ENCODE measurements at regions not wholly inside any gene's neighbourhood (a gene's known extent, or its start where the extent isn't known, plus 50 kb on each side); places are given as distances from the start of the nearest gene placed in this dataset.

GRCh38 chr20:17875106-17875980 lies 93.3 kb downstream of the SNX5 start (continued):
- TF ChIP-seq ZNF274 (CRISPR knock-in tag; IDR thresholded peaks at IDR 0.05): peak; percentile 21; the same call in 1 of the 2 replicates
- TF ChIP-seq NFE2L2 (IDR thresholded peaks at IDR 0.05; ENCODE audit: low read length): no peak
- TF ChIP-seq RBFOX2 (IDR thresholded peaks at IDR 0.05; ENCODE audit: low read depth, low read length): peak; percentile 65
- no peak for TF ChIP-seq FOXA1 (IDR thresholded peaks at IDR 0.05)
- peak; percentile 82 for TF ChIP-seq FOXA1 (CRISPR knock-in tag; IDR thresholded peaks at IDR 0.05)
- TF ChIP-seq GFI1 (CRISPR knock-in tag; IDR thresholded peaks at IDR 0.05; ENCODE audit: borderline replicate concordance): peak; percentile 85
- no peak for TF ChIP-seq DZIP1 (CRISPR knock-in tag; IDR thresholded peaks at IDR 0.05)
- peak; percentile 76; the same call in 1 of the 2 replicates for TF ChIP-seq KLF12 (CRISPR knock-in tag; IDR thresholded peaks at IDR 0.05; ENCODE audit: borderline replicate concordance)
- TF ChIP-seq, protein P1, sequence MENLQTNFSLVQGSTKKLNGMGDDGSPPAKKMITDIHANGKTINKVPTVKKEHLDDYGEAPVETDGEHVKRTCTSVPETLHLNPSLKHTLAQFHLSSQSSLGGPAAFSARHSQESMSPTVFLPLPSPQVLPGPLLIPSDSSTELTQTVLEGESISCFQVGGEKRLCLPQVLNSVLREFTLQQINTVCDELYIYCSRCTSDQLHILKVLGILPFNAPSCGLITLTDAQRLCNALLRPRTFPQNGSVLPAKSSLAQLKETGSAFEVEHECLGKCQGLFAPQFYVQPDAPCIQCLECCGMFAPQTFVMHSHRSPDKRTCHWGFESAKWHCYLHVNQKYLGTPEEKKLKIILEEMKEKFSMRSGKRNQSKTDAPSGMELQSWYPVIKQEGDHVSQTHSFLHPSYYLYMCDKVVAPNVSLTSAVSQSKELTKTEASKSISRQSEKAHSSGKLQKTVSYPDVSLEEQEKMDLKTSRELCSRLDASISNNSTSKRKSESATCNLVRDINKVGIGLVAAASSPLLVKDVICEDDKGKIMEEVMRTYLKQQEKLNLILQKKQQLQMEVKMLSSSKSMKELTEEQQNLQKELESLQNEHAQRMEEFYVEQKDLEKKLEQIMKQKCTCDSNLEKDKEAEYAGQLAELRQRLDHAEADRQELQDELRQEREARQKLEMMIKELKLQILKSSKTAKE (CRISPR knock-in tag; IDR thresholded peaks at IDR 0.05; ENCODE audit: borderline replicate concordance): peak; percentile 42; the same call in 1 of the 2 replicates
- TF ChIP-seq CREB3 (CRISPR knock-in tag; IDR thresholded peaks at IDR 0.05): 0 out of 2 replicates have a peak, but pooled peaks have one; percentile 38
- peak; percentile 84; the same call in 1 of the 2 replicates for TF ChIP-seq ZBTB26 (CRISPR knock-in tag; IDR thresholded peaks at IDR 0.05; ENCODE audit: borderline replicate concordance)
- no peak for TF ChIP-seq HNRNPH1 (optimal IDR thresholded peaks at IDR 0.05; ENCODE audit: low read depth, low read length)
- TF ChIP-seq KDM6A (CRISPR knock-in tag; IDR thresholded peaks at IDR 0.05; ENCODE audit: low read depth): peak; percentile 96
- no peak for TF ChIP-seq ZFP36L2 (CRISPR knock-in tag; IDR thresholded peaks at IDR 0.05)
- TF ChIP-seq MTF1 (CRISPR knock-in tag; IDR thresholded peaks at IDR 0.05): no peak
- TF ChIP-seq SRSF4 (IDR thresholded peaks at IDR 0.05; ENCODE audit: low read depth, low read length, poor library complexity, severe bottlenecking): no peak

Measured in HepG2 (cell line).